LNCAP (cell line): ENCODE measurements at regions not wholly inside any gene's neighbourhood (a gene's known extent, or its start where the extent isn't known, plus 50 kb on each side); places are given as distances from the start of the nearest gene placed in this dataset.

Experiments used
- CTCF ChIP-seq: fragments of 450-650 bp; IDR thresholded peaks from 2 replicates; pipeline ENCODE4 v1.5.1; 2017; ENCODE audit warnings: mild to moderate bottlenecking

GRCh38 chr5:106600803-106601202, 1069.9 kb downstream of the EFNA5 start:
- no peak for TF ChIP-seq CTCF

- no peak for TF ChIP-seq CTCF
Measured at GRCh38 chr5:106595864-106596263, 1074.9 kb downstream of the EFNA5 start.

- no peak for TF ChIP-seq CTCF
Measured at GRCh38 chr5:106584268-106584667, 1086.5 kb downstream of the EFNA5 start.

GRCh38 chr5:106578736-106579135, 1092.0 kb downstream of the EFNA5 start:
- no peak for TF ChIP-seq CTCF

GRCh38 chr5:106574820-106575219, 1095.9 kb downstream of the EFNA5 start:
- no peak for TF ChIP-seq CTCF

- TF ChIP-seq CTCF, result no peak
Measured at GRCh38 chr5:106566031-106566430, 1104.7 kb downstream of the EFNA5 start.

GRCh38 chr5:106545325-106545724, 1125.4 kb downstream of the EFNA5 start:
- no peak for TF ChIP-seq CTCF

GRCh38 chr5:106543330-106543729, 1127.4 kb downstream of the EFNA5 start:
- TF ChIP-seq CTCF, result no peak
